ENCODE measurements at regions not wholly inside any gene's neighbourhood (a gene's known extent, or its start where the extent isn't known, plus 50 kb on each side); places are given as distances from the start of the nearest gene placed in this dataset.

GRCh38 chr5:109614981-109615380 lies 74.7 kb upstream of the MAN2A1 start:
- no peak for TF ChIP-seq TAF1 (IDR thresholded peaks at IDR 0.05; ENCODE audit: borderline replicate concordance, insufficient read depth, low read length)
- no peak for TF ChIP-seq POLR2AphosphoS5 (IDR thresholded peaks at IDR 0.05; ENCODE audit: low read depth, low read length)
- no peak for TF ChIP-seq REST (IDR thresholded peaks at IDR 0.05; ENCODE audit: insufficient read depth in 1 of 2, low read depth in 2 of 2, low read length in 2 of 2)
- TF ChIP-seq SIN3A (IDR thresholded peaks at IDR 0.05; ENCODE audit: borderline replicate concordance, insufficient read depth, low read length): no peak
- TF ChIP-seq FOXP2 (optimal IDR thresholded peaks at IDR 0.05; ENCODE audit: borderline replicate concordance, extremely low read depth, extremely low read length, insufficient read depth): no peak

GRCh38 chr5:109614301-109614700 lies 75.4 kb upstream of the MAN2A1 start:
- no peak for TF ChIP-seq REST (IDR thresholded peaks at IDR 0.05; ENCODE audit: insufficient read depth in 1 of 2, low read depth in 2 of 2, low read length in 2 of 2)
- TF ChIP-seq TAF1 (IDR thresholded peaks at IDR 0.05; ENCODE audit: borderline replicate concordance, insufficient read depth, low read length): no peak
- TF ChIP-seq POLR2AphosphoS5 (IDR thresholded peaks at IDR 0.05; ENCODE audit: low read depth, low read length): no peak
- TF ChIP-seq FOXP2 (optimal IDR thresholded peaks at IDR 0.05; ENCODE audit: borderline replicate concordance, extremely low read depth, extremely low read length, insufficient read depth): no peak
- TF ChIP-seq SIN3A (IDR thresholded peaks at IDR 0.05; ENCODE audit: borderline replicate concordance, insufficient read depth, low read length): no peak

- TF ChIP-seq POLR2AphosphoS5 (IDR thresholded peaks at IDR 0.05; ENCODE audit: low read depth, low read length) (no peak), FOXP2 (optimal IDR thresholded peaks at IDR 0.05; ENCODE audit: borderline replicate concordance, extremely low read depth, extremely low read length, insufficient read depth) (no peak), TAF1 (IDR thresholded peaks at IDR 0.05; ENCODE audit: borderline replicate concordance, insufficient read depth, low read length) (no peak), REST (IDR thresholded peaks at IDR 0.05; ENCODE audit: insufficient read depth in 1 of 2, low read depth in 2 of 2, low read length in 2 of 2) (no peak), SIN3A (IDR thresholded peaks at IDR 0.05; ENCODE audit: borderline replicate concordance, insufficient read depth, low read length) (no peak)
Measured at GRCh38 chr5:109612278-109612905, 77.3 kb upstream of the MAN2A1 start.

- TF ChIP-seq REST (IDR thresholded peaks at IDR 0.05; ENCODE audit: insufficient read depth in 1 of 2, low read depth in 2 of 2, low read length in 2 of 2) (no peak), FOXP2 (optimal IDR thresholded peaks at IDR 0.05; ENCODE audit: borderline replicate concordance, extremely low read depth, extremely low read length, insufficient read depth) (no peak), TAF1 (IDR thresholded peaks at IDR 0.05; ENCODE audit: borderline replicate concordance, insufficient read depth, low read length) (no peak)
Measured at GRCh38 chr5:109611505-109611904, 78.2 kb upstream of the MAN2A1 start.

- no peak for TF ChIP-seq REST (IDR thresholded peaks at IDR 0.05; ENCODE audit: insufficient read depth in 1 of 2, low read depth in 2 of 2, low read length in 2 of 2)
- no peak for TF ChIP-seq TAF1 (IDR thresholded peaks at IDR 0.05; ENCODE audit: borderline replicate concordance, insufficient read depth, low read length)
- TF ChIP-seq SIN3A (IDR thresholded peaks at IDR 0.05; ENCODE audit: borderline replicate concordance, insufficient read depth, low read length): no peak
- no peak for TF ChIP-seq FOXP2 (optimal IDR thresholded peaks at IDR 0.05; ENCODE audit: borderline replicate concordance, extremely low read depth, extremely low read length, insufficient read depth)
- no peak for TF ChIP-seq POLR2AphosphoS5 (IDR thresholded peaks at IDR 0.05; ENCODE audit: low read depth, low read length)
Measured at GRCh38 chr5:109611061-109611460, 78.7 kb upstream of the MAN2A1 start.

Data from PFSK-1 (cell line).